GM18526 (cell line): ENCODE measurements at regions not wholly inside any gene's neighbourhood (a gene's known extent, or its start where the extent isn't known, plus 50 kb on each side); places are given as distances from the start of the nearest gene placed in this dataset.
A peak's percentile ranks its signal among the peaks of the same experiment; 100 is the strongest.

Experiments used
- POLR2A ChIP-seq: IDR thresholded peaks from 3 replicates; pipeline ENCODE4 v1.6.1; 2011; ENCODE audit not compliant: insufficient read length; ENCODE audit errors: extremely low read depth

DNA sequence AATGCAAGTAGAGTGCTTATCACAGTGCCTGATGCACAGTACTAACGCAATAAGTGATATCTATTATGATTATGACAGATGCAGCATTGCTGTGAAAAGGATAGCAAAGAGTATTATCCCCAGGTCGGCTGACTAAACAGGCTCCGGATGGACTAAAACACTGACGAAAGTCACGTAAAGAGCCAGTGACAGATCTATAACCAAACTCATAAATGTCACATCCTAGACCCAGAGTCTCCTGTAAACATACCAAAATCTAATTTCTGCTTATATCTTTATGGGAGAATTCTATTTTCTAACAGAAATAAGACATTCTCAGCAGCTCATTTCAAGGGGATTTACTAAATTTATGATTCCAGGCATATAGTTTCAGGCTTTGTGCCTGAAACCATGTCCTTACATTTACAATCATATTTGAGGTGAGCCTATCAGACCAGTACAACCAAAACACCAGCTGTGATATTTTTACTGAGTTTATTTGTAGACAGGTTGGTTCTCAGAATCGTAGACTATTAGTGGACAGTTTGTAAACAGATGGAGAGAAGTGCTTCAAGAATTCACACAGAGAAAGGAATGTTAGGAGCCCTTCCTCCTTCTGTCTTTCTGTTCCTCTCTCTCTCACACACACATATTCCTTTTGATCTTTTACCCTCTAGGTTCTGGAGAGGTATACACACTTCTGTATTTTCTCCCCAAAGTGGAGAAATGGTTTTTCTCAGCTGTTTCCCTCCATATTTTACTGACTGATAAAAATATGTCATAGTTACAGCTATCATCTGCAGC, 52.4 kb upstream of the WDR26 start:
- TF ChIP-seq POLR2A = no peak

- TF ChIP-seq POLR2A = no peak
Observed at GRCh38 chr1:224488806-224489499, 54.4 kb upstream of the WDR26 start.

DNA sequence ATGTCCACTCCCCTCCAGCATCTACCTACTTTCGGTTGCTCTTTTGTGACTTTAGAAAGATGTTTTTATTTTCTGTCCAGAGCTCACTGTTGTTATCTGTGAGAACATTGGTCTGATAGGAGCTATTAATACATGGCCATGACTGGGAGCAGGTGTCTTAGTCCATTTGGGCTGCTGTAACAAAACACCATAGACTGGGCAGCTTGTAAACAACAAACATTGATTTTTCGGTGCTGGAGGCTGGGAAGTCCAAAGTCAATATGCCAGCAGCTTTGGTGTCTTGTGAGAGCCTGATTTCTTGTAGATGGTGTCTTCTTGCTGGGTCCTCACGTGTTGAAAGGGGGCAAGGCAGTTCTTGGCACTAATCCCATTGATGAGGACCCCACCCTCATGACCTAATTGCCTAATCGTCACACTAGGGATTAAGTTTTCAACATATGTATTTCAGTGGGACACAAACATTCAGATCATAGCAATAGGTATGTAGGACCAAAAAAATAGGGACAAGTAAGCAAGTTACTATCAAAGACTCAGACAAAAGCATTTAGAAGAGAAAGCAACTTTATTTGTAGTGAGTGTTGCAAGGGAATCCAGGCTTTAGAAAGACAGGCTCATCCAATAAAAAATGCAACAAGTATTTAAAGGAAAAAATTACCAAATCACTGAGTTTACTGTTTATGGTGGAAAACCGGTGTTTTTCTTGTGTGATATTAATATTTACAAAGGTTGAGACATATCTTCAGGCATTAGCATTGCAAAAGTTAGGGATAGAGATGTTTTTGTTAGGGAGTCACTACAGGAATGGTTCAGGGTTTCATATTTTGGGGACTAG, 55.2 kb upstream of the WDR26 start:
- TF ChIP-seq POLR2A = no peak

DNA sequence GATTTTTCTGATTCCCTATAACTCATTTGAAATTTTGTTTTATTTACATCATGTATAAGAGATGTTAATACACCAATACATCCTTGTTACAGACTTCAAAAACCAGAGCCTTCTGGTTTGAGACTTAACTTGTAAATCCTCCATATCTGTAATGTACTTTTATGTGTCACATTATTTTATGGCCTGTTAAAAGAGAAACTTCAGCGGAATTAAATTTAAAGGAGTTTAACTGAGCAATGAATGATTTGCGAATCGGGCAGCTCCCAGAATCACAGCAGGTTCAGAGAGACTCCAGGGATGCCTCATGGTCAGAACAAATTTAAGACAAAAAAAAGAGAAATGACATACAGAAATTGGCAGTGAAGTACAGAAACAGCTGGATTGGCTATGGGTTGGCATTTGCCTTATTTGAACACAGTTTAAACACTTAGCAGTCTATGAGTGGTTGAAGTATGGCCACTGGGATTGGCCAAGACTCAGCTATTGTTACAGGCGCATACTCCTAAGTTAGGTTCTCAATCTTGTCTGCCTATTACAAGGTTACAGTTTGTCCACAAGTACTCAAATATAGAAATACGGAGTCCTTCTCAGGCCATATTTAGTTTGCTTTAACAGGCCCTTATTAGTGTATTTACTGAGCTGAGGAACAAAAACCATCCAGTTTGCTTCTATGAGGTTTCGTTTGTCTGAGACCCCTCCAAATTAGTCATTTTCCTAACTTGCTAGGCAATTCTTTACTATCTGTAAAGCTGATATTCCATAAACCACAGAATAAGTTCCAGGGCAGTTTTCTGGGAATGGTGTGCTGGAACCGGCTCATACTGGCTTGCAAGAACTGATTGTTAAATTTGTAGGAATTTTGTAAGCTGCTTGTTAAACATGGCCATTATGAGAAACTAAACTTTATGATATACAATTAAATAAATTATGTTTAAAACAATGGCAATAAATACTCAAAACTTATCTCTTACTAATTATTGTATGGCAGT, 56.2 kb upstream of the WDR26 start:
- no peak for TF ChIP-seq POLR2A

- no peak for TF ChIP-seq POLR2A
Observed at GRCh38 chr1:224492015-224492414, 57.4 kb upstream of the WDR26 start.

DNA sequence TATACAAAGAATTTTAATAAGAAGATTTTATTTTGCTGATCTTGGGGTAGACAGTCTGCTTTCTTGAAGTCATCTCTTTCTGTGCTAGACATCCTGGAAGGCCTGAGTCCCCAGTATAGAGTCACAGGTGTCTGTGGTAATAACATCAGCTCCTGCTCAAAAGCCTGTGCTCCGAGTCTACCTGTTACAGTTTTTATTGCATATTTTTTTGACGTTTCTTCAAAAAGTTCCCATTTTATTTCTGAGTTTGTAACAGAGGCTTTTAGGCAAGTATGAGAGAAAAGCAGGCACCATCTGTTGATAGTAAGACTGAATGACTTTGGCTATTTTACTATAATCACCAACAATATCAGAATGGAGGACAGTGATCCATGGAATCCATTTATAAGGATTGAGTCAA, 58.0 kb upstream of the WDR26 start:
- TF ChIP-seq POLR2A = no peak

DNA sequence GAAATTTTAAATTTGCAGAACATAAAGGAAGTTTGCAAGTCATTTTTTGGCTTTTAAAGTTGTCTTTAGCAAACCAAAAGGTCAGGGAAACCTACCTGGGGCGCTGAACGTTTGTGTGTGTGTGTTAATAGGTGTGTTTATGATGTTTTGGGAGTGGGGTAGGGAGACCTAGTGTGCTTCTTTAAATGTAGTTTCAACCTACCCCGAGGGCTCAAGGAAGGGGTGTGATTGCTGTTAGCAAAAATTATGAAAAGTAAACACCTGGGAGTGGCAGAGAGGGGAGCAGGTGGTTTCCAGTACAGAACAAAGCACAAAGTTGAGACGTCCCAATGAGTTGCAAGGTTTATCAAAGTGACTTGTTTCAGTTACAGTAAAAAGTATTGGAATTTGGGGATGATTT, 58.7 kb upstream of the WDR26 start:
- no peak for TF ChIP-seq POLR2A

DNA sequence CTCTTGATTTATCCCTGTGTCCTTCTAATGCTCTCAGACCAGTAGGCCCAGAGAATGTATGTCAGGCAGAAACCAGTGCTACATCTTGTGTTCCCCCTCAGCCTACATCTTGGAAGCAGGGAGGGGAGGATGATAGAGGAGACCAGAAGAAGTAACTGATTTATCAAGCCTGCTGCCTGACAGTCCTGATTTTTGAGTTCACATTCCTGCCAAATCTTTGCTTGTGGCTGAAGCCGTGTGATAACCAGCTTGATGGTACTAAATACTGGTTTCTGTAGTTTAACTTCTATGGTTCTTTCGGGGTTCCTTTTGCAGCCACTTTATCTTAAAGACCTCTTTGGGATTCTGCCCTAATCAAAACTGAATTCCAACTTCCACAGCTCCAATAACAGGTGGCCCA, 59.7 kb upstream of the WDR26 start:
- no peak for TF ChIP-seq POLR2A

- no peak for TF ChIP-seq POLR2A
Observed at GRCh38 chr1:224495866-224496265, 61.3 kb upstream of the WDR26 start.

- no peak for TF ChIP-seq POLR2A
Observed at GRCh38 chr1:224496826-224497225, 62.2 kb upstream of the WDR26 start.

DNA sequence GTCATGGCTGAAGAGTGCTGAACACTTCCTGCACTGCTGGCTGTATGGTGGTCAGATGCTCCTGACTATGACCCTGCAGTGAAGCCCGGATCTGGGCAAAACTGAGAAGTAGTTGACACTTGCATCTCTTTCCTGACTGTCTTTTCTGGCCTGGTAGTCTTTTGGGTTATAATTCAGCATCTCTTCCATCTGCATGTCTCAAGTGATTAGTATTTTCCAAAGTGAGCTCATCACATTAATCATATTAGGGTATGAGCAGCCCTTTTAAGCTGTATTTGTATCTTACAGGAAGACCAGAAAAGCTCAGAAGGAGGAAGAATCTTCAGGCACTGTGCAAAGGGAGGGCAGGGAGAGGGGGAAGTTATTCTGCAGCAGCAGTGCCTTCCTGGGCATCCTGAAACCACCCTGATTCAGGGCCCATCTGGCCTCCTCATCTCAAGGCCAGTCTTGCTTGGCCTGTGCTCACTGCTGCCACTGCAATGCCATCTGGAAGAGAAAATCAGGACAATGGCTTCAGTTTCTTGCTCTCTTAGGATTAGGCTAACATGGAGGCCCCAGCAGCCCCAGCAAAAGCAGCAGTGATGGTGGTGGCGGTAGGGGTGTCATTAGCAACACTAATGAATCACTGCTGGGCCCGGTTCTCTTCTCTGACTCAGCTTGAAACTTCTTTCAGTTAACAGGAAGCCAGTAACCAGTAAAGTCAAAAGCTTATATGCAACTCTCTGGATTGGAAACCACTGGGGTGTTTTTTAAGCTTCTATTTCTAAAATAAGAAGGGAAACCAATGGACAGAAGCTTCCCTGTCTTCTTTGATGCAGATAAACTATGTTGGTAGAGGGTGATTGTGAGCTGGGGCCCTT, 63.3 kb upstream of the WDR26 start:
- TF ChIP-seq POLR2A = peak; percentile 35

GRCh38 chr1:224498574-224499170, 64.1 kb upstream of the WDR26 start:
- TF ChIP-seq POLR2A = no peak

- TF ChIP-seq POLR2A = no peak
Observed at GRCh38 chr1:224499204-224499603, 64.6 kb upstream of the WDR26 start.

GRCh38 chr1:224500796-224501195, 66.2 kb upstream of the WDR26 start:
- no peak for TF ChIP-seq POLR2A

GRCh38 chr1:224501836-224502235, 67.2 kb upstream of the WDR26 start:
- no peak for TF ChIP-seq POLR2A
